ENCODE measurements at regions not wholly inside any gene's neighbourhood (a gene's known extent, or its start where the extent isn't known, plus 50 kb on each side); places are given as distances from the start of the nearest gene placed in this dataset.

DNA sequence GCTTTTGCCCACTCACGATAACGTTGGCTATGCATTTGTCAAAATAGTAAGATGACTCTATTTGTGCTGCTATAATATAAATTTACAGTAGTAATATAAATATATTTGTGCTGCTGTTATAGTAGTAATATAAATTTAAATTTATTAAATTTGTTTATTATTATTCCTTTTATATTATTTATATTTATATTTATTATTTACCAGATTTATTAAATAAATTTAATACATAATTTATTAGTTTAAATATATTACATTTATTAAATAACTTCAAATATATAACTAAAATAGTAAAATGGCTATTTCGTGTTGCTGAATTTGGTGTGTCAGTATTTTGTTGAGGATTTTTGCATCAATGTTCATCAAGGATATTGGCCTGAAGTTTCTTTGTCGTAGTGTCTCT lies 246.5 kb upstream of the FGF16 start:
- Histone ChIP-seq H3K36me3 (ENCODE audit: control insufficient read depth in 2 of 2, insufficient read depth in 1 of 2, low read length in 2 of 2) (no peaks in the 10 kb centered on the region), H3K4me1 (ENCODE audit: control insufficient read depth, insufficient read depth, low read length) (no peaks in the 10 kb centered on the region), H3K9me3 (ENCODE audit: control insufficient read depth, insufficient read depth, low read depth, low read length) (no peaks in the 10 kb centered on the region; the same call in 1 of the 2 replicates), H3K4me3 (ENCODE audit: low read depth, low read length) (no peak overlapping the region), H3K27ac (ENCODE audit: extremely low read depth, low read depth, low read length) (no peak overlapping the region)
- ChIA-PET POLR2A (no interaction called here), CTCF (no interaction called here)
- TF ChIP-seq ZNF701 (tag by site-specific recombination; IDR thresholded peaks at IDR 0.05) = no peak
- TF ChIP-seq ZNF48 (tag by site-specific recombination; IDR thresholded peaks at IDR 0.05) = no peak
- no peak for TF ChIP-seq ZNF600 (tag by site-specific recombination; IDR thresholded peaks at IDR 0.05)
- no peak for TF ChIP-seq ZBTB20 (tag by site-specific recombination; IDR thresholded peaks at IDR 0.05)
- TF ChIP-seq ZNF610 (tag by site-specific recombination; IDR thresholded peaks at IDR 0.05; ENCODE audit: borderline replicate concordance) = no peak
- no peak for TF ChIP-seq GLI2 (tag by site-specific recombination; IDR thresholded peaks at IDR 0.05; ENCODE audit: borderline replicate concordance, low read depth)
- TF ChIP-seq ZNF174 (tag by site-specific recombination; IDR thresholded peaks at IDR 0.05) = no peak
- TF ChIP-seq, protein P1, sequence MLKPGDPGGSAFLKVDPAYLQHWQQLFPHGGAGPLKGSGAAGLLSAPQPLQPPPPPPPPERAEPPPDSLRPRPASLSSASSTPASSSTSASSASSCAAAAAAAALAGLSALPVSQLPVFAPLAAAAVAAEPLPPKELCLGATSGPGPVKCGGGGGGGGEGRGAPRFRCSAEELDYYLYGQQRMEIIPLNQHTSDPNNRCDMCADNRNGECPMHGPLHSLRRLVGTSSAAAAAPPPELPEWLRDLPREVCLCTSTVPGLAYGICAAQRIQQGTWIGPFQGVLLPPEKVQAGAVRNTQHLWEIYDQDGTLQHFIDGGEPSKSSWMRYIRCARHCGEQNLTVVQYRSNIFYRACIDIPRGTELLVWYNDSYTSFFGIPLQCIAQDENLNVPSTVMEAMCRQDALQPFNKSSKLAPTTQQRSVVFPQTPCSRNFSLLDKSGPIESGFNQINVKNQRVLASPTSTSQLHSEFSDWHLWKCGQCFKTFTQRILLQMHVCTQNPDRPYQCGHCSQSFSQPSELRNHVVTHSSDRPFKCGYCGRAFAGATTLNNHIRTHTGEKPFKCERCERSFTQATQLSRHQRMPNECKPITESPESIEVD (tag by site-specific recombination; IDR thresholded peaks at IDR 0.05) = no peak
- TF ChIP-seq, protein P2, sequence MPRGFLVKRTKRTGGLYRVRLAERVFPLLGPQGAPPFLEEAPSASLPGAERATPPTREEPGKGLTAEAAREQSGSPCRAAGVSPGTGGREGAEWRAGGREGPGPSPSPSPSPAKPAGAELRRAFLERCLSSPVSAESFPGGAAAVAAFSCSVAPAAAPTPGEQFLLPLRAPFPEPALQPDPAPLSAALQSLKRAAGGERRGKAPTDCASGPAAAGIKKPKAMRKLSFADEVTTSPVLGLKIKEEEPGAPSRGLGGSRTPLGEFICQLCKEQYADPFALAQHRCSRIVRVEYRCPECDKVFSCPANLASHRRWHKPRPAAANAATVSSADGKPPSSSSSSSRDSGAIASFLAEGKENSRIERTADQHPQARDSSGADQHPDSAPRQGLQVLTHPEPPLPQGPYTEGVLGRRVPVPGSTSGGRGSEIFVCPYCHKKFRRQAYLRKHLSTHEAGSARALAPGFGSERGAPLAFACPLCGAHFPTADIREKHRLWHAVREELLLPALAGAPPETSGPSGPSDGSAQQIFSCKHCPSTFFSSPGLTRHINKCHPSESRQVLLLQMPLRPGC (tag by site-specific recombination; IDR thresholded peaks at IDR 0.05) = no peak

DNA sequence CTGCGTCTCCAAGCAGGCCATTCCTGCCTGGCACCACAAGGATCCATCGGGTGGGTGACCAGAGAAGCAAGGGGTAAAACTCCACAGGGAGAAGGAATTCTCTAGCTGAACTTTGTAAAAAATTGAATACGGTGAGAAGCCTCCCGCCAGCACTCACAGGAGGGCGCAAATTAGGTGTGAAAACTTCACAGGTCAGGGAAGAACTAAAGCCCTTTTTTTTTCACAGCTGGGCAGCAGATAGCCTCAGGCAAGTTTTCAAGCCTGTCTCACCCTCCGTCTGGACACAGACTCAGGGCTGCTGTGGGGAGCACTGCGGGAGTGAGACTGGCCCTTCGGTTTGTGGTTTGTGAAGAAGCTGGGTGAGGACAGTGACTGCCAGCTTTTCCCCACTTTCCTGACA lies 224.1 kb upstream of the FGF16 start:
- POLR2A ChIA-PET = no interaction called here
- CTCF ChIA-PET = no interaction called here
- Histone ChIP-seq H3K4me3 (ENCODE audit: low read depth, low read length) (no peak overlapping the region), H3K4me1 (ENCODE audit: control insufficient read depth, insufficient read depth, low read length) (no peaks in the 10 kb centered on the region), H3K36me3 (ENCODE audit: control insufficient read depth in 2 of 2, insufficient read depth in 1 of 2, low read length in 2 of 2) (no peaks in the 10 kb centered on the region), H3K9me3 (ENCODE audit: control insufficient read depth, insufficient read depth, low read depth, low read length) (no peaks in the 10 kb centered on the region; the same call in 1 of the 2 replicates), H3K27ac (ENCODE audit: extremely low read depth, low read depth, low read length) (no peak overlapping the region)
- TF ChIP-seq ZNF133 (tag by site-specific recombination; IDR thresholded peaks at IDR 0.05) = no peak
- no peak for TF ChIP-seq ZNF274 (IDR thresholded peaks at IDR 0.05; ENCODE audit: low read length)
- TF ChIP-seq ZNF274 (tag by site-specific recombination; IDR thresholded peaks at IDR 0.05; ENCODE audit: borderline replicate concordance) = no peak
- TF ChIP-seq ZNF610 (tag by site-specific recombination; IDR thresholded peaks at IDR 0.05; ENCODE audit: borderline replicate concordance) = no peak
- no peak for TF ChIP-seq ZNF555 (tag by site-specific recombination; conservative IDR thresholded peaks at IDR 0.05)
- no peak for TF ChIP-seq ZNF2 (tag by site-specific recombination; IDR thresholded peaks at IDR 0.05)

DNA sequence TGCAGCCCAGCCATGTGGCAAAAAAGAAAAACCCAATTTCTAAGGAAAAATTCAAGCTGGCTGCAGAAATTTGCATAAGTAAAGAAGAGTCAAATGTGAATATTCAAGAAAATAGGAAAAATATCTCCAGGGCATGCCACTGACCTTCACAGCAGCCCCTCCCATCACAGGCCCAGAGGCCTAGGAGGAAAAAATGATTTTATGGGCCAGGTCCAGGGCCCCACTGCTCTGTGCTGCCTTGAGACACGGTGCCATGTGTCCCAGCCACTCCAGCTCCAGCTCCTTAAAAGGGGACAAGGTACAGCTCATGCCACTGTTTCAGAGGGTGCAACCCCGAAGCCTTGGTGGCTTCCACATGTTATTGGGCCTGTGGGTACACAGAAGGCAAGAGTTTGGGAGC lies 182.7 kb upstream of the FGF16 start:
- Histone ChIP-seq H3K9me3 (ENCODE audit: control insufficient read depth, insufficient read depth, low read depth, low read length) (peaks cover 8% of the 10 kb centered on the region), H3K4me1 (ENCODE audit: control insufficient read depth, insufficient read depth, low read length) (no peaks in the 10 kb centered on the region), H3K36me3 (ENCODE audit: control insufficient read depth in 2 of 2, insufficient read depth in 1 of 2, low read length in 2 of 2) (no peaks in the 10 kb centered on the region), H3K27ac (ENCODE audit: extremely low read depth, low read depth, low read length) (no peak overlapping the region), H3K4me3 (ENCODE audit: low read depth, low read length) (no peak overlapping the region)
- TF ChIP-seq ZNF585B (tag by site-specific recombination; IDR thresholded peaks at IDR 0.05) (peak; percentile 92), TCF7L2 (IDR thresholded peaks at IDR 0.05; ENCODE audit: borderline replicate concordance, low read depth, low read length) (no peak)
- CTCF ChIA-PET = no interaction called here
- POLR2A ChIA-PET = no interaction called here

DNA sequence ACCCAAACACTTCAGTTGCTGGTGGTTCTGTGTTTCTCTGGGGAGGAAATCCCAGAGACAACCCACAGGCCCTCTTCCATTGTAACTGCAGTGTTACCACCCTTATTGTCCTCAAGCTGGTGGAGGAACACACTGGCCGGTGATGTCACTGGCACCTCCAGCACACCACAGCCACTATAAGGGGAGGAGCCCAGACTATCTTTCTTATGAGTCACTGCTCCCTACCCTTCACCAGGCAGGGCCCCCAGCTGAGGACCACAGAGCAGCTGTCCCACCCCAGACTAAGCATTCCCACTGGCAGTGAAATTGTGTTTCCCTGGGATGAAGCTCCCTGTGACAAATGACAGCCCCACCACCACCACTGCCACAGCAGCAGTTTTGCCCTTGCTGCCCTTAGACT lies 171.8 kb upstream of the FGF16 start:
- Histone ChIP-seq H3K4me3 (ENCODE audit: low read depth, low read length) (no peak overlapping the region), H3K36me3 (ENCODE audit: control insufficient read depth in 2 of 2, insufficient read depth in 1 of 2, low read length in 2 of 2) (no peaks in the 10 kb centered on the region), H3K9me3 (ENCODE audit: control insufficient read depth, insufficient read depth, low read depth, low read length) (peaks cover 3% of the 10 kb centered on the region; the same call in 1 of the 2 replicates), H3K4me1 (ENCODE audit: control insufficient read depth, insufficient read depth, low read length) (no peaks in the 10 kb centered on the region), H3K27ac (ENCODE audit: extremely low read depth, low read depth, low read length) (no peak overlapping the region)
- ChIA-PET POLR2A (no interaction called here), CTCF (no interaction called here)
- TF ChIP-seq GLI4 (tag by site-specific recombination; IDR thresholded peaks at IDR 0.05) (no peak), ZNF830 (tag by site-specific recombination; IDR thresholded peaks at IDR 0.05; ENCODE audit: low read depth) (no peak), ZNF140 (tag by site-specific recombination; IDR thresholded peaks at IDR 0.05) (no peak)
- TF ChIP-seq, protein P3, sequence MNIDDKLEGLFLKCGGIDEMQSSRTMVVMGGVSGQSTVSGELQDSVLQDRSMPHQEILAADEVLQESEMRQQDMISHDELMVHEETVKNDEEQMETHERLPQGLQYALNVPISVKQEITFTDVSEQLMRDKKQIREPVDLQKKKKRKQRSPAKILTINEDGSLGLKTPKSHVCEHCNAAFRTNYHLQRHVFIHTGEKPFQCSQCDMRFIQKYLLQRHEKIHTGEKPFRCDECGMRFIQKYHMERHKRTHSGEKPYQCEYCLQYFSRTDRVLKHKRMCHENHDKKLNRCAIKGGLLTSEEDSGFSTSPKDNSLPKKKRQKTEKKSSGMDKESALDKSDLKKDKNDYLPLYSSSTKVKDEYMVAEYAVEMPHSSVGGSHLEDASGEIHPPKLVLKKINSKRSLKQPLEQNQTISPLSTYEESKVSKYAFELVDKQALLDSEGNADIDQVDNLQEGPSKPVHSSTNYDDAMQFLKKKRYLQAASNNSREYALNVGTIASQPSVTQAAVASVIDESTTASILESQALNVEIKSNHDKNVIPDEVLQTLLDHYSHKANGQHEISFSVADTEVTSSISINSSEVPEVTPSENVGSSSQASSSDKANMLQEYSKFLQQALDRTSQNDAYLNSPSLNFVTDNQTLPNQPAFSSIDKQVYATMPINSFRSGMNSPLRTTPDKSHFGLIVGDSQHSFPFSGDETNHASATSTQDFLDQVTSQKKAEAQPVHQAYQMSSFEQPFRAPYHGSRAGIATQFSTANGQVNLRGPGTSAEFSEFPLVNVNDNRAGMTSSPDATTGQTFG (tag by site-specific recombination; IDR thresholded peaks at IDR 0.05; ENCODE audit: borderline replicate concordance) = no peak
- TF ChIP-seq, protein P4, sequence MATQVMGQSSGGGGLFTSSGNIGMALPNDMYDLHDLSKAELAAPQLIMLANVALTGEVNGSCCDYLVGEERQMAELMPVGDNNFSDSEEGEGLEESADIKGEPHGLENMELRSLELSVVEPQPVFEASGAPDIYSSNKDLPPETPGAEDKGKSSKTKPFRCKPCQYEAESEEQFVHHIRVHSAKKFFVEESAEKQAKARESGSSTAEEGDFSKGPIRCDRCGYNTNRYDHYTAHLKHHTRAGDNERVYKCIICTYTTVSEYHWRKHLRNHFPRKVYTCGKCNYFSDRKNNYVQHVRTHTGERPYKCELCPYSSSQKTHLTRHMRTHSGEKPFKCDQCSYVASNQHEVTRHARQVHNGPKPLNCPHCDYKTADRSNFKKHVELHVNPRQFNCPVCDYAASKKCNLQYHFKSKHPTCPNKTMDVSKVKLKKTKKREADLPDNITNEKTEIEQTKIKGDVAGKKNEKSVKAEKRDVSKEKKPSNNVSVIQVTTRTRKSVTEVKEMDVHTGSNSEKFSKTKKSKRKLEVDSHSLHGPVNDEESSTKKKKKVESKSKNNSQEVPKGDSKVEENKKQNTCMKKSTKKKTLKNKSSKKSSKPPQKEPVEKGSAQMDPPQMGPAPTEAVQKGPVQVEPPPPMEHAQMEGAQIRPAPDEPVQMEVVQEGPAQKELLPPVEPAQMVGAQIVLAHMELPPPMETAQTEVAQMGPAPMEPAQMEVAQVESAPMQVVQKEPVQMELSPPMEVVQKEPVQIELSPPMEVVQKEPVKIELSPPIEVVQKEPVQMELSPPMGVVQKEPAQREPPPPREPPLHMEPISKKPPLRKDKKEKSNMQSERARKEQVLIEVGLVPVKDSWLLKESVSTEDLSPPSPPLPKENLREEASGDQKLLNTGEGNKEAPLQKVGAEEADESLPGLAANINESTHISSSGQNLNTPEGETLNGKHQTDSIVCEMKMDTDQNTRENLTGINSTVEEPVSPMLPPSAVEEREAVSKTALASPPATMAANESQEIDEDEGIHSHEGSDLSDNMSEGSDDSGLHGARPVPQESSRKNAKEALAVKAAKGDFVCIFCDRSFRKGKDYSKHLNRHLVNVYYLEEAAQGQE (tag by site-specific recombination; IDR thresholded peaks at IDR 0.05) = no peak
